ENCODE measurements at regions not wholly inside any gene's neighbourhood (a gene's known extent, or its start where the extent isn't known, plus 50 kb on each side); places are given as distances from the start of the nearest gene placed in this dataset.
A peak's percentile ranks its signal among the peaks of the same experiment; 100 is the strongest.

DNA sequence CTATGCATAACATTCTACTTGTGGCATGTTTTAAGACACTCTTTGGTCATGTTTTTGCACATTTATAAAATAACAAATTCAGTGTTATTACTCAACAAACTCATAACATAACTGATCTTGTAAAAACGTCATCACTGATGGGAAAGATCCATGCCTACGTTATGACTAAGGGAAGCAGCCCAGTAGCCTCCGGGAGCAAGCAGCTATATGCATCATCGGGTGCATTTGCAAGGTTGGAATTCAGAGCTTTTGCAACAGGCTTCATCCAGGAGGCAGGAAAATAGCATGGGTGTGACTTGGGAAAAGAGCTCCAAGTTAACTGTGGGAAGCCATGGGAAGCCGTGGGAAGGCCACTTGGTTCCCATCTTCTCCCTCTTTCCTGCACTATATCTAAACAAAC is 271.6 kb upstream of the SGK1 start (continued):
- TF ChIP-seq NFE2L2 (conservative IDR thresholded peaks at IDR 0.05; ENCODE audit: low read length) (no peak), CBX2 (IDR thresholded peaks at IDR 0.05; ENCODE audit: borderline replicate concordance, low read depth) (no peak), ZFP36 (IDR thresholded peaks at IDR 0.05; ENCODE audit: borderline replicate concordance, partially characterized antibody) (no peak), JUNB (IDR thresholded peaks at IDR 0.05) (peak; percentile 93), MAZ (IDR thresholded peaks at IDR 0.05; ENCODE audit: borderline replicate concordance, low read depth, low read length) (no peak), HOXB5 (CRISPR knock-in tag; IDR thresholded peaks at IDR 0.05) (peak; percentile 93), JUN (IDR thresholded peaks at IDR 0.05) (peak; percentile 84 to 91), ZC3H11A (IDR thresholded peaks at IDR 0.05) (no peak), POLR2AphosphoS2 (conservative IDR thresholded peaks at IDR 0.05; ENCODE audit: low read length) (no peak), RCOR1 (IDR thresholded peaks at IDR 0.05; ENCODE audit: low read depth, low read length) (no peak), MAFK (IDR thresholded peaks at IDR 0.05; ENCODE audit: partially characterized antibody) (peak; percentile 17), HDAC2 (IDR thresholded peaks at IDR 0.05) (no peak), FOSL2 (IDR thresholded peaks at IDR 0.05) (peak; percentile 69), FOSL2 (CRISPR knock-in tag; IDR thresholded peaks at IDR 0.05) (peak; percentile 96), HEYL (CRISPR knock-in tag; IDR thresholded peaks at IDR 0.05) (0 out of 2 replicates have a peak, but pooled peaks have one; percentile 43), MYC (IDR thresholded peaks at IDR 0.05; ENCODE audit: borderline replicate concordance, low read length) (no peak), KDM5A (IDR thresholded peaks at IDR 0.05) (no peak)
- TF ChIP-seq, protein P1, sequence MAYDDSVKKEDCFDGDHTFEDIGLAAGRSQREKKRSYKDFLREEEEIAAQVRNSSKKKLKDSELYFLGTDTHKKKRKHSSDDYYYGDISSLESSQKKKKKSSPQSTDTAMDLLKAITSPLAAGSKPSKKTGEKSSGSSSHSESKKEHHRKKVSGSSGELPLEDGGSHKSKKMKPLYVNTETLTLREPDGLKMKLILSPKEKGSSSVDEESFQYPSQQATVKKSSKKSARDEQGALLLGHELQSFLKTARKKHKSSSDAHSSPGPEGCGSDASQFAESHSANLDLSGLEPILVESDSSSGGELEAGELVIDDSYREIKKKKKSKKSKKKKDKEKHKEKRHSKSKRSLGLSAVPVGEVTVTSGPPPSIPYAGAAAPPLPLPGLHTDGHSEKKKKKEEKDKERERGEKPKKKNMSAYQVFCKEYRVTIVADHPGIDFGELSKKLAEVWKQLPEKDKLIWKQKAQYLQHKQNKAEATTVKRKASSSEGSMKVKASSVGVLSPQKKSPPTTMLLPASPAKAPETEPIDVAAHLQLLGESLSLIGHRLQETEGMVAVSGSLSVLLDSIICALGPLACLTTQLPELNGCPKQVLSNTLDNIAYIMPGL (CRISPR knock-in tag; IDR thresholded peaks at IDR 0.05; ENCODE audit: borderline replicate concordance): no peak
- TF ChIP-seq, protein P2, sequence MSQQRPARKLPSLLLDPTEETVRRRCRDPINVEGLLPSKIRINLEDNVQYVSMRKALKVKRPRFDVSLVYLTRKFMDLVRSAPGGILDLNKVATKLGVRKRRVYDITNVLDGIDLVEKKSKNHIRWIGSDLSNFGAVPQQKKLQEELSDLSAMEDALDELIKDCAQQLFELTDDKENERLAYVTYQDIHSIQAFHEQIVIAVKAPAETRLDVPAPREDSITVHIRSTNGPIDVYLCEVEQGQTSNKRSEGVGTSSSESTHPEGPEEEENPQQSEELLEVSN (IDR thresholded peaks at IDR 0.05; ENCODE audit: borderline replicate concordance, low read depth): no peak
- TF ChIP-seq, protein P3, sequence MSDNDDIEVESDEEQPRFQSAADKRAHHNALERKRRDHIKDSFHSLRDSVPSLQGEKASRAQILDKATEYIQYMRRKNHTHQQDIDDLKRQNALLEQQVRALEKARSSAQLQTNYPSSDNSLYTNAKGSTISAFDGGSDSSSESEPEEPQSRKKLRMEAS (IDR thresholded peaks at IDR 0.05): peak; percentile 81
- TF ChIP-seq, protein P4, sequence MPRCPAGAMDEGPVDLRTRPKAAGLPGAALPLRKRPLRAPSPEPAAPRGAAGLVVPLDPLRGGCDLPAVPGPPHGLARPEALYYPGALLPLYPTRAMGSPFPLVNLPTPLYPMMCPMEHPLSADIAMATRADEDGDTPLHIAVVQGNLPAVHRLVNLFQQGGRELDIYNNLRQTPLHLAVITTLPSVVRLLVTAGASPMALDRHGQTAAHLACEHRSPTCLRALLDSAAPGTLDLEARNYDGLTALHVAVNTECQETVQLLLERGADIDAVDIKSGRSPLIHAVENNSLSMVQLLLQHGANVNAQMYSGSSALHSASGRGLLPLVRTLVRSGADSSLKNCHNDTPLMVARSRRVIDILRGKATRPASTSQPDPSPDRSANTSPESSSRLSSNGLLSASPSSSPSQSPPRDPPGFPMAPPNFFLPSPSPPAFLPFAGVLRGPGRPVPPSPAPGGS (IDR thresholded peaks at IDR 0.05): peak; percentile 89; the same call in 2 of the 3 replicates
- TF ChIP-seq, protein P5, sequence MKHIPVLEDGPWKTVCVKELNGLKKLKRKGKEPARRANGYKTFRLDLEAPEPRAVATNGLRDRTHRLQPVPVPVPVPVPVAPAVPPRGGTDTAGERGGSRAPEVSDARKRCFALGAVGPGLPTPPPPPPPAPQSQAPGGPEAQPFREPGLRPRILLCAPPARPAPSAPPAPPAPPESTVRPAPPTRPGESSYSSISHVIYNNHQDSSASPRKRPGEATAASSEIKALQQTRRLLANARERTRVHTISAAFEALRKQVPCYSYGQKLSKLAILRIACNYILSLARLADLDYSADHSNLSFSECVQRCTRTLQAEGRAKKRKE (CRISPR knock-in tag; IDR thresholded peaks at IDR 0.05; ENCODE audit: low read depth): no peak

DNA sequence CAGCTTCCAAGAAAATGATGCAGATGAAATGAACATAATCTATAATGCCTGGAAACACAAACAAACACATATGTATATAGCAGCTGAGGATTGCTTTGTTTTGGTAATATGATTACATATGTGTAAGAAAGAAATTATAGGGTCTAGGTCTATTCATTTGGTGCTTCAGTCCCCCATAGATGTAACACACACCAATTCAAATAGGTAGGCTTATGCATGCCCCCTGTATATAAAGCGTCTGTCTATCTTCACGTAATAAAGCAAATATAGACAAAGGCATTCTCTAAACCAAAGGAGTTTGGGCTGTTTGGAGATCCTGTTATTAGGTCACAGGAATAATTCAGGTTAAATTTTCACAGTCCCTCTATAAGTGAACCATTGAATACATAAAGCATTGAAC is 270.4 kb upstream of the SGK1 start:
- WGBS (ENCODE audit: missing lambda C conversion rate): 45% methylated on average over 2 of the region's 2 CpGs
- peak in 1 of 2 experiments; percentile 2 for DNase-seq (ENCODE audit: low read depth in 1 of 2, low spot score in 1 of 2)
- Histone ChIP-seq H3K27ac (peak overlapping the region; percentile 94 to 97), H3K4me2 (peak overlapping the region; percentile 65; the same call in 1 of the 3 replicates), H3K9me3 (peaks cover 10% of the 10 kb centered on the region; the same call in 2 of the 3 replicates), H3K4me3 (no peak overlapping the region), H3K4me1 (peaks cover 41% of the 10 kb centered on the region)
- ATAC-seq: no peak
- no peak for FAIRE-seq
- POLR2A ChIA-PET: no interaction called here
- CTCF ChIA-PET: interaction anchor here (0.7 to 1.4 kb wide), 3 partner anchors 21 to 239 kb away, joined by 3 to 6 read pairs (median 3); no protein-coding TSS in a partner anchor
- TF ChIP-seq, protein P6, sequence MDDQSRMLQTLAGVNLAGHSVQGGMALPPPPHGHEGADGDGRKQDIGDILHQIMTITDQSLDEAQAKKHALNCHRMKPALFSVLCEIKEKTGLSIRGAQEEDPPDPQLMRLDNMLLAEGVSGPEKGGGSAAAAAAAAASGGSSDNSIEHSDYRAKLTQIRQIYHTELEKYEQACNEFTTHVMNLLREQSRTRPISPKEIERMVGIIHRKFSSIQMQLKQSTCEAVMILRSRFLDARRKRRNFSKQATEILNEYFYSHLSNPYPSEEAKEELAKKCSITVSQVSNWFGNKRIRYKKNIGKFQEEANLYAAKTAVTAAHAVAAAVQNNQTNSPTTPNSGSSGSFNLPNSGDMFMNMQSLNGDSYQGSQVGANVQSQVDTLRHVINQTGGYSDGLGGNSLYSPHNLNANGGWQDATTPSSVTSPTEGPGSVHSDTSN (IDR thresholded peaks at IDR 0.05): no peak
- no peak for TF ChIP-seq HOXB13 (CRISPR knock-in tag; IDR thresholded peaks at IDR 0.05; ENCODE audit: low read depth)
- TF ChIP-seq NFE2L2 (conservative IDR thresholded peaks at IDR 0.05; ENCODE audit: low read length): no peak
- TF ChIP-seq CEBPB (IDR thresholded peaks at IDR 0.05): no peak
- TF ChIP-seq, protein P7, sequence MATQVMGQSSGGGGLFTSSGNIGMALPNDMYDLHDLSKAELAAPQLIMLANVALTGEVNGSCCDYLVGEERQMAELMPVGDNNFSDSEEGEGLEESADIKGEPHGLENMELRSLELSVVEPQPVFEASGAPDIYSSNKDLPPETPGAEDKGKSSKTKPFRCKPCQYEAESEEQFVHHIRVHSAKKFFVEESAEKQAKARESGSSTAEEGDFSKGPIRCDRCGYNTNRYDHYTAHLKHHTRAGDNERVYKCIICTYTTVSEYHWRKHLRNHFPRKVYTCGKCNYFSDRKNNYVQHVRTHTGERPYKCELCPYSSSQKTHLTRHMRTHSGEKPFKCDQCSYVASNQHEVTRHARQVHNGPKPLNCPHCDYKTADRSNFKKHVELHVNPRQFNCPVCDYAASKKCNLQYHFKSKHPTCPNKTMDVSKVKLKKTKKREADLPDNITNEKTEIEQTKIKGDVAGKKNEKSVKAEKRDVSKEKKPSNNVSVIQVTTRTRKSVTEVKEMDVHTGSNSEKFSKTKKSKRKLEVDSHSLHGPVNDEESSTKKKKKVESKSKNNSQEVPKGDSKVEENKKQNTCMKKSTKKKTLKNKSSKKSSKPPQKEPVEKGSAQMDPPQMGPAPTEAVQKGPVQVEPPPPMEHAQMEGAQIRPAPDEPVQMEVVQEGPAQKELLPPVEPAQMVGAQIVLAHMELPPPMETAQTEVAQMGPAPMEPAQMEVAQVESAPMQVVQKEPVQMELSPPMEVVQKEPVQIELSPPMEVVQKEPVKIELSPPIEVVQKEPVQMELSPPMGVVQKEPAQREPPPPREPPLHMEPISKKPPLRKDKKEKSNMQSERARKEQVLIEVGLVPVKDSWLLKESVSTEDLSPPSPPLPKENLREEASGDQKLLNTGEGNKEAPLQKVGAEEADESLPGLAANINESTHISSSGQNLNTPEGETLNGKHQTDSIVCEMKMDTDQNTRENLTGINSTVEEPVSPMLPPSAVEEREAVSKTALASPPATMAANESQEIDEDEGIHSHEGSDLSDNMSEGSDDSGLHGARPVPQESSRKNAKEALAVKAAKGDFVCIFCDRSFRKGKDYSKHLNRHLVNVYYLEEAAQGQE (IDR thresholded peaks at IDR 0.05): no peak
- TF ChIP-seq RAD21 (conservative IDR thresholded peaks at IDR 0.05 in 1 of 2, IDR thresholded peaks at IDR 0.05 in 1 of 2): no peak
- no peak for TF ChIP-seq ZFP36 (IDR thresholded peaks at IDR 0.05; ENCODE audit: borderline replicate concordance, partially characterized antibody)
- no peak for TF ChIP-seq KDM5A (IDR thresholded peaks at IDR 0.05)
- no peak for TF ChIP-seq PHF8 (IDR thresholded peaks at IDR 0.05; ENCODE audit: borderline replicate concordance, low read depth)
- TF ChIP-seq ZSCAN20 (CRISPR knock-in tag; IDR thresholded peaks at IDR 0.05): no peak
- no peak for TF ChIP-seq BHLHE40 (IDR thresholded peaks at IDR 0.05; ENCODE audit: low read depth, low read length)
- no peak for TF ChIP-seq EHF (CRISPR knock-in tag; IDR thresholded peaks at IDR 0.05)
- no peak for TF ChIP-seq HDAC2 (IDR thresholded peaks at IDR 0.05)
